Fibroblast of pulmonary artery (primary cell): ENCODE measurements at regions not wholly inside any gene's neighbourhood (a gene's known extent, or its start where the extent isn't known, plus 50 kb on each side); places are given as distances from the start of the nearest gene placed in this dataset.
"Not testable (repeated sequence)": the region's sequence is repeated elsewhere in the genome, so short reads cannot be mapped to it uniquely, and the experiment has no call there.

Experiments
- DNase-seq: peaks from one replicate; pipeline ENCODE4 v3.0.0-alpha.2; 2010; ENCODE audit warnings: low read depth
- H3K4me3 ChIP-seq: replicated peaks from 2 replicates; pipeline ENCODE4 v1.5.1; 2011; ENCODE audit warnings: low read depth, mild to moderate bottlenecking, control low read depth, low read length, moderate library complexity
- TF ChIP-seq, protein P1 (sequence below): IDR thresholded peaks from 2 replicates; pipeline ENCODE4 v1.5.1; 2011; ENCODE audit warnings: mild to moderate bottlenecking, control low read depth, low read length, inconsistent platforms; ENCODE audit errors: missing control alignments

DNA sequence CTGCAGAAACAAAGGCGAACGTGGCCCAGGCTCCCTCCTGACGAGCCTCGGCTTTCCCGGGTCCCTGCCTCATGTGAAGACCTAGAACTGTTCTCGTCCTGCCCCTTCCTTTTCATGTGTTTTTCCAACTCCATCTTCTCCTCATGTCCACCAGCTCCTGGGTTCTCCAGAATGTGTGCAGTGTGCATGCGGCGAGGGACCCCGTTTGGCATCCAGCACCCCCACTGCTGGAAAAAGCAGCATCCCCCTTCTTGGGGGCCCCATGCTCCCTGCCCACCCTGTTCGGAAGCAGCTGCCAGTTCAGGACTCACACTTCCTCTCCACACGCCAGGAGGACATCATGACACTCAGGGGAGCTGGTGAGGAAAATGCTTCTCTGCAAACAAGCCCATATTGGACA is 313.5 kb downstream of the BRD1 start:
- H3K4me3 ChIP-seq = no peak overlapping the region
- TF ChIP-seq, protein P1, sequence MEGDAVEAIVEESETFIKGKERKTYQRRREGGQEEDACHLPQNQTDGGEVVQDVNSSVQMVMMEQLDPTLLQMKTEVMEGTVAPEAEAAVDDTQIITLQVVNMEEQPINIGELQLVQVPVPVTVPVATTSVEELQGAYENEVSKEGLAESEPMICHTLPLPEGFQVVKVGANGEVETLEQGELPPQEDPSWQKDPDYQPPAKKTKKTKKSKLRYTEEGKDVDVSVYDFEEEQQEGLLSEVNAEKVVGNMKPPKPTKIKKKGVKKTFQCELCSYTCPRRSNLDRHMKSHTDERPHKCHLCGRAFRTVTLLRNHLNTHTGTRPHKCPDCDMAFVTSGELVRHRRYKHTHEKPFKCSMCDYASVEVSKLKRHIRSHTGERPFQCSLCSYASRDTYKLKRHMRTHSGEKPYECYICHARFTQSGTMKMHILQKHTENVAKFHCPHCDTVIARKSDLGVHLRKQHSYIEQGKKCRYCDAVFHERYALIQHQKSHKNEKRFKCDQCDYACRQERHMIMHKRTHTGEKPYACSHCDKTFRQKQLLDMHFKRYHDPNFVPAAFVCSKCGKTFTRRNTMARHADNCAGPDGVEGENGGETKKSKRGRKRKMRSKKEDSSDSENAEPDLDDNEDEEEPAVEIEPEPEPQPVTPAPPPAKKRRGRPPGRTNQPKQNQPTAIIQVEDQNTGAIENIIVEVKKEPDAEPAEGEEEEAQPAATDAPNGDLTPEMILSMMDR = no peak
- no peak for DNase-seq

GRCh38 chr22:49513358-49513851 is 314.3 kb downstream of the BRD1 start:
- no peak for DNase-seq
- TF ChIP-seq, protein P1 = no peak
- no peak overlapping the region for H3K4me3 ChIP-seq

DNA sequence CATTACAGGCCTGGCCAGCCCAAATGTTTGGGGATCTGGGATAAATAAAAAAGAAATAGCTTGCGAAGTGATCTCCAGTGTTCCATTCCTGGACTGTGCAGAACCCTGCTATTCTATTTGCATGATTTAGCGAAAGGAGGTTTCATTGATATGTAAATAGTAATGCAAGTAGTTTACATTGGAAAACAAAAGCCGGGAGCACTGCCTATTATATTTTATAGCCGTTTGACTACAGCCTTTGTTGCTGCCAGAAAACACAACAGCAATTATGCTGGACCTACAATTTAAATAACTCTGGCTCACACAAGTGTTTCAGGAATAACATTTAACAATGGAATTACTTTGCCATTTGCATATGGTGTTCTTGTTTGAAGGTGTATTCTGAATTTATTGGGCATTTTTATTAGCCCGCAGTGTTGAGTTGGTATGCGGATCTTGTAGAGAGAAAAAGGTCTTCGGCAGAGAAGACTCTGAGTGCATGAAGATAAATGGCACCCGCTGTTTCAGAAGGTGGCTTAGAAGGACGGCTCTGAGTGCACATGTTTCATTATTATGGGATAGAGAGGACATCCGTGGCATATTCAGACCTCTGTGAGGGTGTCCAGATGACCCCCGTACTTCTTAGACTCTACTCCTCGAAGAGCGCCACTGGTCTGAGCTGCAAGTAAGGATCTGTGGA is 315.0 kb downstream of the BRD1 start:
- TF ChIP-seq, protein P1 = no peak
- DNase-seq = no peak
- H3K4me3 ChIP-seq = no peak overlapping the region

GRCh38 chr22:49511393-49512189 is 316.1 kb downstream of the BRD1 start:
- DNase-seq, H3K4me3 ChIP-seq: not testable (repeated sequence)

DNA sequence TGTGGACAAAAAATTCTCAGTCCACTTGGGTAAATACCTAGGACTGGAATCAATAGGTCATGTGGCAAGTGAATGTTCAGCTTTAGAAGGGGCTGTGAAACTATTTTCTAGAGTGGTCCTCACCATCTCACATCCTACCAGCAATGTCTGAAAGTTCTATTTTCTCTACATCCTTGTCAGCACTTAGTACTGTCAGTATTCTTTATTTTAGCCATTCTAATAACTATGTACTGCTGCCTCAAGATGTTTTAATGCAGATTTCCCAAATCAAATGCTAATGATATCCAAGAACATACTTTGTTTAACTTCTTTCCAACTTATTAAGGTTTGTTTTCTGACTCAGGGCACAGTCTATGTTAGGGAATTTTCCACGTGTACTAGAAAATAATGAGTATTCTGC is 317.0 kb downstream of the BRD1 start:
- TF ChIP-seq, protein P1 = no peak

DNA sequence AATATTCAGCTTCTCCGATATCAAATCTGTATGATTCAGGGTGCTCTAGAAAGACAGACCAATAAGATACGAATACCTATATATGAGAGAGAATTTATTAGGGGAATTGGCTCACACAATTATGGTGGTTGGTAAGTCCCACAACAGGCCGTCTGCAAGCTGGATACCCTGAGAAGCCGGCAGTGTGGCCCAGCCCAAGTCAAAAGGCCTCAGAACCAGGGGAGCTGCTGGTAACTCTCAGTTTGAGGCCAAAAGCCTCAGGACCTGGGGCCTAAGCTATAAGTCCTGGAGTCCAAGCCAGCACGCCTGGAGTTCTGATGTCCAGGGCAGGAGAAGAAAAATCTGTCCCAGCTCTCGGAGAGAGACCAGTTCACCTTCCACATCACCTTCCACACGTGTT is 318.7 kb downstream of the BRD1 start:
- no peak overlapping the region for H3K4me3 ChIP-seq
- TF ChIP-seq, protein P1 = no peak
- no peak for DNase-seq

More for the DNA sequence above, 317.0 kb downstream of the BRD1 start:
- no peak for DNase-seq
- H3K4me3 ChIP-seq = no peak overlapping the region

DNA sequence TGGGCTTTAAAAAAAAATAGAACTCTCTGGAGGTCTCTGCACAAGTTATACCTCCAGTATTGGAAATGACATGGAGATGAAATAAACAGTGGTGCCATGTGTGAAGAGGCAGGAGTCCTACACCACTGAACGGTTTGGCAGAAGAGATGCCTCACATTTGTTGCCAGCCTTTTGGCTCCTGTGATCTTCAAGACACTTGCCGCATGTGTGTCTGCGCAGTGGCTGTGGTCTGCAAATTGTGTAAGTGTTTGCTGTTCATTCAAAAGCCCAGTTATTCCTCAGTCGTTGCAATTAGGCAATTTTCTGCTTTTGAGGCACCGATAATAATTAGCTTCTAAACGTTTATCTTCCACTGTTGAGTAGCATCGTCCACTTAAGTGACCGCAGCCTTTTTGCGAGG is 319.1 kb downstream of the BRD1 start:
- TF ChIP-seq, protein P1 = no peak
- H3K4me3 ChIP-seq = no peak overlapping the region
- DNase-seq = no peak
